ENCODE measurements at regions not wholly inside any gene's neighbourhood (a gene's known extent, or its start where the extent isn't known, plus 50 kb on each side); places are given as distances from the start of the nearest gene placed in this dataset.

DNA sequence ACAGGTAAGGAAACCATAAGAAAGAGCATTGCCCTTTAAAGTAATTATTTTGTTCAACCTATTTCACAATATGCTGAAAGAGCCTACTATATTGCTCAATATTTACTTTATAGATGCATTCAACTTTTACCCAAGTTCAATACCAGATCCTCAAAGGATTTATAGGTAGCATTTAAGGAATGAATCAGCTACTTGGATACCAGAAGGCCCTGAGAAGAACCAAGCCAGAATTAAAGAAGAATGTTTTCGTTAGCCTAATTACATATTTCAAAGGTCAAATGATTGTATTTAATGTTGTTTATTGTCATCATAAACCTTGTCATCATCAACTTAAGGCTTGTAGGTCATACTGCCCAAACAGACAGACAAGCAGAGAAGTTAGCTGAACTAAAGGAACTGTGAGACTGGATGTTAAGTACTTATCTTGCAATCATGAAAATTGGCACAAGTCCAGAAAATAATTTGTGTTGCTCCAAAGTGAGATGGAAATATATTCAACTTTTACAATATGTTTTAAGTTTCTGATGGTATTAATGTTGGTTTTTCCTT, 636.7 kb downstream of the RFPL4B start:
- no peak for TF ChIP-seq CTCF (conservative IDR thresholded peaks at IDR 0.05)
- no peak for TF ChIP-seq ZFX (IDR thresholded peaks at IDR 0.05)
- no peak overlapping the region for H3K27ac ChIP-seq

GRCh38 chr6:112984899-112985298, 637.8 kb downstream of the RFPL4B start:
- TF ChIP-seq ZFX (IDR thresholded peaks at IDR 0.05) (no peak), CTCF (conservative IDR thresholded peaks at IDR 0.05) (no peak)
- no peak overlapping the region for H3K27ac ChIP-seq

- no peak overlapping the region for H3K27ac ChIP-seq
- no peak for TF ChIP-seq ZFX (IDR thresholded peaks at IDR 0.05)
- TF ChIP-seq CTCF (conservative IDR thresholded peaks at IDR 0.05): no peak
These were observed 639.2 kb downstream of the RFPL4B start for GRCh38 chr6:112986321-112986720.

GRCh38 chr6:112988748-112989147, 641.6 kb downstream of the RFPL4B start:
- H3K27ac ChIP-seq: no peak overlapping the region
- no peak for TF ChIP-seq CTCF (conservative IDR thresholded peaks at IDR 0.05)
- no peak for TF ChIP-seq ZFX (IDR thresholded peaks at IDR 0.05)

DNA sequence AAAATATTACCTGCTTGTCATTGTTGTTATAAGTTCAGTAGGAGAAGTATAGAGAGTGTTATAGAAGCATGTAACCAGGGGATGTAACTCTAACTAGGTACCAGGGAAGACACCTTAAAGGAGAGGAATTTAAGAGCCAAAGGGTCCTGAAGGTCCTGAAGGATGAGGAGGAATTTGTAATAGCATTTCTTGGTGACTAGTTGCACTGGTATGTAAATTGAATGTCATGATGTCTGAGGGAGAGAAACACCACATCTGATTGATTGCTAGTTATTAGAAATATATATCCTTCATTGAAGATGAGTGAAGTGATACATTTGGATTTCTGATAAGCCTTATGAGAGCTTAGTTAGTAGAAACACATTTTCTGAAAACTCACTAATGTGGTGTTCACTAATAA, 643.8 kb downstream of the RFPL4B start:
- TF ChIP-seq CTCF (conservative IDR thresholded peaks at IDR 0.05): no peak
- no peak for TF ChIP-seq ZFX (IDR thresholded peaks at IDR 0.05)
- H3K27ac ChIP-seq: no peak overlapping the region

- no peak for TF ChIP-seq ZFX (IDR thresholded peaks at IDR 0.05)
- no peak for TF ChIP-seq CTCF (conservative IDR thresholded peaks at IDR 0.05)
- no peak overlapping the region for H3K27ac ChIP-seq
These were observed 644.8 kb downstream of the RFPL4B start for GRCh38 chr6:112991912-112992311.

DNA sequence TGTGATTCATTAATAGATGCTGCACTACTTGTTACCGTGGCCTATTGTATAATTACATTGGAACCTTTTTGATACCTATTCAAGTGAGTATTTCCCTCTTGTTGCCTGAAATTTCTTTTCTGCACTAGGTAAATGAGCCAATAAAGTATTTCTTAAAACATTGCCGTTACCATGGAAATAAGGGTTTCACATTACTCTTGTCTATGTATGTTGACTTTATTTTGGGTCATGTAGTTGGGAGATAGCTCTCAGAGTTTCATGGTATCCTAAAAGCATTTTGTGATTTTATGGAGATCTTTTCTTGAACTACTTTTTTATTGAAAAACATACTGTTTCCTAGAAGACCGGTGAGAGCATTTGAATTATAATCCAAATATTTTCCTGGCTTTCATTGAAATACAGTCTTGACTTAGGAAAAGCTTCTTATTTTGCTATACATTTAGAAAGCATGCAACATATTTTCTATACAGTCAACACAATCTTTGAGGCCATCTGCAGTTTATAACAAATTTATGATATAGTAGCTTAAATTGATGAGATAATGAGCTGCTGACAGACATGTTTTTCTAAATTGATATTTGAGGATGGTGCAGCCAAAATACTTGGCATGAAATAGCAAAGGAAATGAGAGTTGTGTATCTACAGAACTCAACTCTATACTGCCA, 650.4 kb downstream of the RFPL4B start:
- TF ChIP-seq CTCF (conservative IDR thresholded peaks at IDR 0.05) (no peak), ZFX (IDR thresholded peaks at IDR 0.05) (no peak)
- H3K27ac ChIP-seq: no peak overlapping the region

All from C4-2B (cell line).